Peyer's patch (tissue), 4 donors: ENCODE measurements at regions not wholly inside any gene's neighbourhood (a gene's known extent, or its start where the extent isn't known, plus 50 kb on each side); places are given as distances from the start of the nearest gene placed in this dataset.

Experiments
- DNase-seq, 3 donors: peaks; one replicate each; pipeline ENCODE4 v3.0.0-alpha.2; 2017 to 2019
- H3K27ac ChIP-seq, 4 donors: fragments of 200-600 bp; sonication (generic); one replicate each; pipeline ENCODE4 v1.5.1; 2016 to 2019
- H3K27me3 ChIP-seq, 2 donors: fragments of 200-600 bp; sonication (generic); one replicate each; pipeline ENCODE4 v1.5.1; 2019
- H3K36me3 ChIP-seq, 3 donors: fragments of 200-600 bp; sonication (generic); one replicate each; pipeline ENCODE4 v1.5.1; 2016 to 2019
- H3K4me1 ChIP-seq, 4 donors: fragments of 200-600 bp; sonication (generic); one replicate each; pipeline ENCODE4 v1.5.1; 2016 to 2019
- H3K4me3 ChIP-seq, 4 donors: fragments of 200-600 bp; sonication (generic); 1 replicate in 3 of 4; 2 replicates in 1 of 4; pipeline ENCODE4 v1.5.1; 2016 to 2019; ENCODE audit warnings: mild to moderate bottlenecking in 1 of 4
- H3K9me3 ChIP-seq, 4 donors: fragments of 200-600 bp; sonication (generic); one replicate each; pipeline ENCODE4 v1.5.1; 2016 to 2019; ENCODE audit warnings: mild to moderate bottlenecking in 1 of 4
- CTCF ChIP-seq, 6 experiments: fragments of 450-650 bp in 4 of 6; fragments of 200-600 bp in 2 of 6; sonication (generic) in 1 of 6; IDR thresholded peaks; one replicate each; pipeline ENCODE4 v1.5.1; 2017 to 2019; ENCODE audit warnings: antibody characterized with exemption in 6 of 6, mild to moderate bottlenecking in 3 of 6, moderate library complexity in 1 of 6
- POLR2A ChIP-seq, 2 donors: fragments of 450-650 bp; IDR thresholded peaks; one replicate each; pipeline ENCODE4 v1.5.1; 2017; ENCODE audit warnings: antibody characterized with exemption in 2 of 2, mild to moderate bottlenecking in 2 of 2, moderate library complexity in 2 of 2

- Histone ChIP-seq H3K9me3 (no peaks in the 10 kb centered on the region), H3K4me1 (no peaks in the 10 kb centered on the region), H3K4me3 (no peak overlapping the region), H3K27ac (peak overlapping the region in 2 of 4 donors; percentile 9 to 70), H3K27me3 (no peaks in the 10 kb centered on the region), H3K36me3 (no peaks in the 10 kb centered on the region)
- TF ChIP-seq POLR2A (IDR thresholded peaks at IDR 0.05) (no peak), CTCF (IDR thresholded peaks at IDR 0.05) (no peak)
- no peak for DNase-seq
Observed at GRCh38 chr10:29783201-29783947, 148.6 kb upstream of the SVIL start.

GRCh38 chr10:29780639-29781038 lies 145.9 kb upstream of the SVIL start:
- no peaks in the 10 kb centered on the region for H3K4me1 ChIP-seq
- no peak for DNase-seq

GRCh38 chr10:29780096-29780495 lies 145.3 kb upstream of the SVIL start:
- TF ChIP-seq POLR2A (IDR thresholded peaks at IDR 0.05) (no peak), CTCF (IDR thresholded peaks at IDR 0.05) (no peak)
- H3K4me3 ChIP-seq, result no peak overlapping the region
- H3K27ac ChIP-seq, result no peak overlapping the region
- H3K27me3 ChIP-seq, result no peaks in the 10 kb centered on the region
- no peaks in the 10 kb centered on the region for H3K9me3 ChIP-seq
- no peak for DNase-seq
- no peaks in the 10 kb centered on the region for H3K4me1 ChIP-seq
- no peaks in the 10 kb centered on the region for H3K36me3 ChIP-seq

More at GRCh38 chr10:29780639-29781038, 145.9 kb upstream of the SVIL start:
- Histone ChIP-seq H3K27ac (no peak overlapping the region), H3K36me3 (no peaks in the 10 kb centered on the region), H3K27me3 (no peaks in the 10 kb centered on the region), H3K9me3 (no peaks in the 10 kb centered on the region), H3K4me3 (no peak overlapping the region)
- no peak for TF ChIP-seq CTCF (IDR thresholded peaks at IDR 0.05)
- TF ChIP-seq POLR2A (IDR thresholded peaks at IDR 0.05), result no peak

- TF ChIP-seq CTCF (IDR thresholded peaks at IDR 0.05) (no peak), POLR2A (IDR thresholded peaks at IDR 0.05) (no peak)
Observed at GRCh38 chr10:29776246-29776645, 141.5 kb upstream of the SVIL start.

GRCh38 chr10:29774475-29774874 lies 139.7 kb upstream of the SVIL start:
- TF ChIP-seq CTCF (IDR thresholded peaks at IDR 0.05) (no peak), POLR2A (IDR thresholded peaks at IDR 0.05) (no peak)

More at GRCh38 chr10:29776246-29776645, 141.5 kb upstream of the SVIL start:
- Histone ChIP-seq H3K27ac (no peak overlapping the region), H3K4me1 (no peaks in the 10 kb centered on the region), H3K27me3 (no peaks in the 10 kb centered on the region), H3K4me3 (no peak overlapping the region), H3K9me3 (no peaks in the 10 kb centered on the region), H3K36me3 (no peaks in the 10 kb centered on the region)
- DNase-seq, result no peak

More at GRCh38 chr10:29774475-29774874, 139.7 kb upstream of the SVIL start:
- H3K27me3 ChIP-seq, result no peaks in the 10 kb centered on the region
- H3K36me3 ChIP-seq, result no peaks in the 10 kb centered on the region
- no peak overlapping the region for H3K4me3 ChIP-seq
- H3K27ac ChIP-seq, result peak overlapping the region in 1 of 4 donors; percentile 52
- no peaks in the 10 kb centered on the region for H3K9me3 ChIP-seq
- no peaks in the 10 kb centered on the region for H3K4me1 ChIP-seq
- no peak for DNase-seq
